H1 (cell line): ENCODE measurements at regions not wholly inside any gene's neighbourhood (a gene's known extent, or its start where the extent isn't known, plus 50 kb on each side); places are given as distances from the start of the nearest gene placed in this dataset.

Source experiments
- CBX8 ChIP-seq: fragments of 300-800, 300-1000 bp; sonication (generic); IDR thresholded peaks from 2 replicates; pipeline ENCODE4 v1.7.1; 2016; ENCODE audit warnings: low read depth, low read length, borderline replicate concordance
- CEBPB ChIP-seq: IDR thresholded peaks from 2 replicates; pipeline ENCODE4 v1.6.1; 2012; ENCODE audit warnings: low read depth, low read length
- CTCF ChIP-seq, 3 experiments: IDR thresholded peaks; 1 replicate in 2 of 3; 2 replicates in 1 of 3; pipeline versions ENCODE4 v1.5.1 to v1.6.1; 2011; ENCODE audit warnings: low read length in 3 of 3, mild to moderate bottlenecking in 3 of 3, inconsistent platforms in 2 of 3, low read depth in 1 of 3, moderate library complexity in 1 of 3; ENCODE audit not compliant: insufficient read depth in 1 of 3; ENCODE audit errors: control extremely low read depth in 1 of 3

- no peak for TF ChIP-seq CTCF (IDR thresholded peaks at IDR 0.05; ENCODE audit: control extremely low read depth in 1 of 3, insufficient read depth in 1 of 3, low read depth in 1 of 3, low read length in 3 of 3)
- no peak for TF ChIP-seq CBX8
- TF ChIP-seq CEBPB, result no peak
Measured at GRCh38 chr2:198901894-198902293, 555.8 kb downstream of the SATB2 start.
